K562 (cell line): ENCODE measurements at regions not wholly inside any gene's neighbourhood (a gene's known extent, or its start where the extent isn't known, plus 50 kb on each side); places are given as distances from the start of the nearest gene placed in this dataset.

Experiments used
- CHD2 ChIP-seq: IDR thresholded peaks from 2 replicates; pipeline ENCODE4 v1.6.1; 2011; ENCODE audit warnings: low read depth, low read length
- CTCF ChIP-seq, 3 experiments: IDR thresholded peaks in 2 of 3; conservative IDR thresholded peaks in 1 of 3; 2 replicates each; pipeline ENCODE4 v1.5.1; 2011 to 2012; ENCODE audit warnings: low read length in 3 of 3, mild to moderate bottlenecking in 3 of 3, control low read depth in 2 of 3, improper control_type of control experiment in 1 of 3, inconsistent platforms in 1 of 3, low read depth in 1 of 3, mixed read lengths in 1 of 3, moderate library complexity in 1 of 3; ENCODE audit not compliant: insufficient read depth in 2 of 3
- FOXM1 ChIP-seq, 2 experiments: fragments of 450-650 bp in 1 of 2; sonication (generic) in 1 of 2; formaldehyde crosslinking in 1 of 2; IDR thresholded peaks; 2 replicates each; pipeline versions ENCODE4 v1.6.1 to v1.9.0; 2017 to 2022; ENCODE audit warnings: low read depth in 2 of 2, mild to moderate bottlenecking in 2 of 2, missing genetic modification reagents in 1 of 2, moderate library complexity in 1 of 2
- MTA3 ChIP-seq: fragments of 450-650 bp; formaldehyde crosslinking; IDR thresholded peaks from 2 replicates; pipeline ENCODE4 v1.6.1; 2017; ENCODE audit warnings: mild to moderate bottlenecking, borderline replicate concordance
- ZC3H4 ChIP-seq: sonication (generic); formaldehyde crosslinking; IDR thresholded peaks from 2 replicates; pipeline ENCODE4 v1.9.0; 2021; ENCODE audit warnings: missing genetic modification reagents, borderline replicate concordance
- ZNF311 ChIP-seq: fragments of 250-450 bp; sonication (Bioruptor Pico); IDR thresholded peaks from 2 replicates; pipeline ENCODE4 v1.4.0; 2020; ENCODE audit warnings: mild to moderate bottlenecking, moderate library complexity

DNA sequence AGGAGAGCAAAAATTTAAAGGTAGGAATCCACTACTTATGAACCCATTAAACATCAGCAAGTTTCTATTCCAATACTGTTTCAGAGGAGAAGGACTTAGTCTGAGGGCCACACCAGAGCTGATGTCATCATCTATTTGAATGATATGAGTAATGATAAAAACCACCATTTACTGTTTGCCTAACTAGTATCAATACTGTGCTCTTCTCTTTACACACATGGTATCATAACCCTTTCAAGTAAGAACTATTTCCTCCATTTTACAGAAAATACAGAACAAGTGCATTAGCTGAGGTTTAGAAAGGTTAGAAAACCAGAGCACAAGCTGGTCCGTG, 651.3 kb upstream of the KIRREL3 start:
- TF ChIP-seq CHD2 = no peak
- no peak for TF ChIP-seq MTA3
- no peak for TF ChIP-seq CTCF (IDR thresholded peaks at IDR 0.05 in 2 of 3, conservative IDR thresholded peaks at IDR 0.05 in 1 of 3; ENCODE audit: insufficient read depth in 2 of 3, low read depth in 1 of 3, low read length in 3 of 3)
- TF ChIP-seq ZC3H4 (CRISPR knock-in tag) = no peak
- TF ChIP-seq FOXM1 (IDR thresholded peaks at IDR 0.05; ENCODE audit: low read depth) = no peak
- TF ChIP-seq FOXM1 (CRISPR knock-in tag; IDR thresholded peaks at IDR 0.05; ENCODE audit: low read depth) = no peak
- TF ChIP-seq ZNF311 (CRISPR knock-in tag) = no peak
